Neural progenitor cell (in vitro differentiated cells): ENCODE measurements at regions not wholly inside any gene's neighbourhood (a gene's known extent, or its start where the extent isn't known, plus 50 kb on each side); places are given as distances from the start of the nearest gene placed in this dataset.

Experiments
- DNase-seq: peaks from one replicate; pipeline ENCODE4 v3.0.0-alpha.2; 2016; ENCODE audit warnings: low spot score
- H2AFZ ChIP-seq: fragments of 200-600 bp; sonication (generic); replicated peaks from 2 replicates; pipeline ENCODE4 v1.6.1; 2016; ENCODE audit warnings: antibody characterized with exemption
- H3F3A ChIP-seq: fragments of 200-600 bp; sonication (generic); 2 replicates; pipeline ENCODE4 v1.6.1; 2016; ENCODE audit warnings: antibody characterized with exemption, low read depth
- H3K27ac ChIP-seq: fragments of 200-600 bp; sonication (generic); 2 replicates; pipeline ENCODE4 v1.5.1; 2016; ENCODE audit warnings: mild to moderate bottlenecking
- H3K27me3 ChIP-seq: fragments of 200-600 bp; sonication (generic); 2 replicates; pipeline ENCODE4 v1.6.1; 2016; ENCODE audit warnings: mild to moderate bottlenecking, moderate library complexity
- H3K36me3 ChIP-seq: fragments of 200-600 bp; sonication (generic); 2 replicates; pipeline ENCODE4 v1.5.1; 2016
- H3K4me1 ChIP-seq: fragments of 200-600 bp; sonication (generic); 2 replicates; pipeline ENCODE4 v1.6.1; 2016; ENCODE audit warnings: mixed run types
- H3K4me2 ChIP-seq: fragments of 200-600 bp; sonication (generic); 2 replicates; pipeline ENCODE4 v1.6.1; 2016
- H3K4me3 ChIP-seq: fragments of 200-600 bp; sonication (generic); 2 replicates; pipeline ENCODE4 v1.5.1; 2016
- H3K79me2 ChIP-seq: fragments of 200-600 bp; sonication (generic); 2 replicates; pipeline ENCODE4 v1.6.1; 2016; ENCODE audit warnings: low read depth
- H3K9ac ChIP-seq: fragments of 200-600 bp; sonication (generic); 2 replicates; pipeline ENCODE4 v1.6.1; 2016
- H3K9me3 ChIP-seq: fragments of 200-600 bp; sonication (generic); 2 replicates; pipeline ENCODE4 v1.5.1; 2016; ENCODE audit warnings: low read depth
- H4K20me1 ChIP-seq: fragments of 200-600 bp; sonication (generic); 2 replicates; pipeline ENCODE4 v1.6.1; 2016; ENCODE audit warnings: low read depth
- H3K27ac Mint-ChIP-seq: 3 replicates; pipeline ENCODE4 v1.8.0; 2021; ENCODE audit warnings: mixed read lengths
- H3K27me3 Mint-ChIP-seq: 2 replicates; pipeline ENCODE4 v1.8.0; 2022; ENCODE audit warnings: low read depth, mild to moderate bottlenecking, inconsistent platforms, moderate library complexity, mixed read lengths; ENCODE audit not compliant: insufficient read depth
- H3K36me3 Mint-ChIP-seq: 3 replicates; pipeline ENCODE4 v1.8.0; 2021; ENCODE audit warnings: mixed read lengths
- H3K4me1 Mint-ChIP-seq: 3 replicates; pipeline ENCODE4 v1.8.0; 2021; ENCODE audit warnings: mixed read lengths
- H3K4me3 Mint-ChIP-seq: 3 replicates; pipeline ENCODE4 v1.8.0; 2021; ENCODE audit warnings: mild to moderate bottlenecking, moderate library complexity, mixed read lengths
- H3K9me3 Mint-ChIP-seq: 3 replicates; pipeline ENCODE4 v1.8.0; 2020; ENCODE audit warnings: mixed read lengths
- EZH2 ChIP-seq: fragments of 200-600 bp; sonication (generic); IDR thresholded peaks from 2 replicates; pipeline ENCODE4 v1.6.1; 2017; ENCODE audit warnings: antibody characterized with exemption, mild to moderate bottlenecking, moderate library complexity
- EZH2phosphoT487 ChIP-seq: fragments of 200-600 bp; sonication (generic); IDR thresholded peaks from 2 replicates; pipeline ENCODE4 v1.6.1; 2017; ENCODE audit warnings: antibody characterized with exemption
- TF ChIP-seq, protein P1 (sequence below): fragments of 200-600 bp; sonication (generic); IDR thresholded peaks from 2 replicates; pipeline ENCODE4 v1.5.1; 2017; ENCODE audit warnings: antibody characterized with exemption, mild to moderate bottlenecking

DNA sequence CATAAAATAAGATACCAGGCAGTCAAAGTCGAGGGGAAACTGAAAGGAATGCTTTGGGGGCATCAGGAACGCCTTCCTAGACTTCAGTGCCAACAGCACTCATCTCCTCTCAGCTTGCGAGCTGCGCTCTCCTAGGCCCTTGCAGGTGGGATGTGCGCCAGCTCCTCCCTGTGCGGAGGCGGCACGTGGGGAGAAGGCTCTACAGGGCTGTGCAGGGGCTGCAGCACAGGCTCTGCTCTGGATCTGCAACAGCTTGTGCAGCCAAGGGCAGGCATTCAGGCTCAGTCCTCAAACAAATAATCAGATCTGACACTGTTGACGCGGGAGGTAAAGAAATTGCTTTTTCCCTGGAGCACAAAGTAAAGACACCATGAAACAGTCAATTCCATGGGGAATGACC lies 144.8 kb downstream of the TTLL2 start:
- DNase-seq: no peak
- H3K27me3 ChIP-seq: no peaks in the 10 kb centered on the region
- H3F3A ChIP-seq: no peaks in the 10 kb centered on the region
- H3K27ac ChIP-seq: no peak overlapping the region
- H4K20me1 ChIP-seq: no peaks in the 10 kb centered on the region
- H3K79me2 ChIP-seq: no peaks in the 10 kb centered on the region
- no peaks in the 10 kb centered on the region for H3K36me3 ChIP-seq
- Mint-ChIP-seq H3K4me1 (peaks cover 37% of the 10 kb centered on the region), H3K27me3 (peaks cover 2% of the 10 kb centered on the region), H3K36me3 (peaks cover 3% of the 10 kb centered on the region), H3K9me3 (no peaks in the 10 kb centered on the region), H3K4me3 (no peak overlapping the region), H3K27ac (no peak overlapping the region)
- no peak for TF ChIP-seq EZH2phosphoT487
- TF ChIP-seq, protein P1, sequence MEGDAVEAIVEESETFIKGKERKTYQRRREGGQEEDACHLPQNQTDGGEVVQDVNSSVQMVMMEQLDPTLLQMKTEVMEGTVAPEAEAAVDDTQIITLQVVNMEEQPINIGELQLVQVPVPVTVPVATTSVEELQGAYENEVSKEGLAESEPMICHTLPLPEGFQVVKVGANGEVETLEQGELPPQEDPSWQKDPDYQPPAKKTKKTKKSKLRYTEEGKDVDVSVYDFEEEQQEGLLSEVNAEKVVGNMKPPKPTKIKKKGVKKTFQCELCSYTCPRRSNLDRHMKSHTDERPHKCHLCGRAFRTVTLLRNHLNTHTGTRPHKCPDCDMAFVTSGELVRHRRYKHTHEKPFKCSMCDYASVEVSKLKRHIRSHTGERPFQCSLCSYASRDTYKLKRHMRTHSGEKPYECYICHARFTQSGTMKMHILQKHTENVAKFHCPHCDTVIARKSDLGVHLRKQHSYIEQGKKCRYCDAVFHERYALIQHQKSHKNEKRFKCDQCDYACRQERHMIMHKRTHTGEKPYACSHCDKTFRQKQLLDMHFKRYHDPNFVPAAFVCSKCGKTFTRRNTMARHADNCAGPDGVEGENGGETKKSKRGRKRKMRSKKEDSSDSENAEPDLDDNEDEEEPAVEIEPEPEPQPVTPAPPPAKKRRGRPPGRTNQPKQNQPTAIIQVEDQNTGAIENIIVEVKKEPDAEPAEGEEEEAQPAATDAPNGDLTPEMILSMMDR: no peak
- no peak for TF ChIP-seq EZH2
- no peaks in the 10 kb centered on the region for H3K9me3 ChIP-seq
- H3K4me3 ChIP-seq: no peak overlapping the region
- no peak overlapping the region for H3K9ac ChIP-seq
- no peak overlapping the region for H2AFZ ChIP-seq
- peaks cover 20% of the 10 kb centered on the region for H3K4me1 ChIP-seq
- no peak overlapping the region for H3K4me2 ChIP-seq

DNA sequence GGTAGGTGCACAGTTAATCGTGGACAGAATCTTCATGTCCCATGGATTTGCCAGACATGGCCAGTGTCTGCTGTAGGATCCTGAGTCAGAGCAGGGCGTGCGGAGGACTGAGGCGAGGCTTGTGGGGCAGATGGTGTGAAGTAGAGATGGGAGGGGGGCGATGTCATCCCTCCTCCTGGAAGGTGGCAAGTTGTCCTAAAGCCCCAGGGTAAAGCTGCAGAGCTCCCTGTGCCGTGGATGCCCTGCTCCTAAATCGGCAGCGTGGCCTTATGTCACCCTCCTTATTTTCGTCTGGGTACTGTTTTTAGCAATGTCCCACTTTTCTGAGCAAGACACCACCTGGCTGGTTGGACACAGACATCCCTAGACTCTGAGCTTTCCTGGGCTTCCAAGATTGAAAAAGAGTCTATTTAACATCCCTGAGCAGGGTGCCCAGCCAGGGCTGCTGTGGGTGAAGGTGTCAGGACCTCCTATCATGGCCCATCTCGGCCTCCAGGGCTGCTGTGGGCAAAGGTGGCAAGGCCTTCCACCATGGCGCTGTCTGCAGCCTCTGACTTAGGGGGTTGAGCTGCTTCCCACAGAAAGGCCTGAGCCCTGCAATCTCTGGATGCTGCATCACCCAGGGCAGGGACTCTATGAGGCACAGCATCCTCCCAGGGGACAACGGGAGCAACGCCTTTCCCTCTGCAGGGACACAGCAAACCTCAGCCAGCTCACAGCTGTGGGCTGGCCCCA lies 145.4 kb downstream of the TTLL2 start:
- TF ChIP-seq, protein P1: no peak
- TF ChIP-seq EZH2phosphoT487 (no peak), EZH2 (no peak)
- H3K9ac ChIP-seq: no peak overlapping the region
- no peaks in the 10 kb centered on the region for H3K27me3 ChIP-seq
- H3K9me3 ChIP-seq: no peaks in the 10 kb centered on the region
- no peak overlapping the region for H3K27ac ChIP-seq
- H3K4me2 ChIP-seq: no peak overlapping the region
- no peaks in the 10 kb centered on the region for H3K36me3 ChIP-seq
- no peaks in the 10 kb centered on the region for H3K9me3 Mint-ChIP-seq
- peaks cover 37% of the 10 kb centered on the region for H3K4me1 Mint-ChIP-seq
- peaks cover 2% of the 10 kb centered on the region for H3K27me3 Mint-ChIP-seq
- no peaks in the 10 kb centered on the region for H3K79me2 ChIP-seq
- H3K4me1 ChIP-seq: peaks cover 19% of the 10 kb centered on the region
- H3F3A ChIP-seq: no peaks in the 10 kb centered on the region
- no peak overlapping the region for H3K27ac Mint-ChIP-seq
- no peak overlapping the region for H3K4me3 ChIP-seq
- H2AFZ ChIP-seq: no peak overlapping the region
- no peak for DNase-seq
- no peaks in the 10 kb centered on the region for H4K20me1 ChIP-seq
- H3K4me3 Mint-ChIP-seq: no peak overlapping the region
- H3K36me3 Mint-ChIP-seq: peaks cover 3% of the 10 kb centered on the region

DNA sequence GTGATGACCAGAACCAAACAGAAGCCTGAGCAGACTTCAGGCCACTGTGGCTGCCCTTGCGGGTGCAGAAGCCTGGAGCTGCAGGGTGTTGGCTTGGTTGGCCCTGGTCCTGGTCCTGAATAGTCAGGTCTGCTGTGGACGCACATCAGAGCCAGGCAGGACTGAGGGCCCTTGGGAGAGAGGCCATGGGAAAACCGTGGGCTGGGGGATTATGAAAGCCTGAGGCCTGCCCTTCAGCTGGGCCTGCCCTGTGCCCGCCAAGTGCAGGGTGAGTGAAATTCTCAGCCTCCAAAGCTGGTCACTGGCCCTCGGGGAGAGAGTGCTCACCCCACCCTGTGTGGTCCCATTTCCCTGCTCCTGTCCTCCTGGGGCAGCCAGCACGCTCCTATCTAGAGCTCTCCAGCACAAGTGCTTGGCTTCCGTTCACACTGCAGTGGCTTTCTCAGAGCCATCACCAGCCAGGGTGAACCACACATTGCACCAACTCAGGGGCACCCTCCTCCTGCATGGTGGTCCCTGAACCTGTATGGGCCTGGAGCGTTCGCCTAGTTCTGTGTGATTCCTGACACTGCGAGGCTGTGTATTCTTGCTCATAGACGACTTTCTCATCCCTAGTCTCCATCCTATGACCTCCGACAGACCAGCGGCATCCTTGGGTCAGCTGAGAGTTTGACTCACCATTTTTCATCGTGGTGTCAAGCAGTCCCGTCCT lies 146.1 kb downstream of the TTLL2 start:
- TF ChIP-seq, protein P1: no peak
- TF ChIP-seq EZH2 (no peak), EZH2phosphoT487 (no peak)
- peak overlapping the region; percentile 42 for H3K27ac Mint-ChIP-seq

More for the DNA sequence above, 146.1 kb downstream of the TTLL2 start:
- no peak for DNase-seq
- Mint-ChIP-seq H3K36me3 (peaks cover 3% of the 10 kb centered on the region), H3K4me1 (peaks cover 35% of the 10 kb centered on the region), H3K9me3 (no peaks in the 10 kb centered on the region), H3K4me3 (no peak overlapping the region), H3K27me3 (peaks cover 2% of the 10 kb centered on the region)
- no peak overlapping the region for H2AFZ ChIP-seq
- peaks cover 18% of the 10 kb centered on the region for H3K4me1 ChIP-seq
- H3F3A ChIP-seq: no peaks in the 10 kb centered on the region
- no peak overlapping the region for H3K27ac ChIP-seq
- H3K9ac ChIP-seq: no peak overlapping the region
- no peaks in the 10 kb centered on the region for H3K79me2 ChIP-seq
- no peaks in the 10 kb centered on the region for H3K9me3 ChIP-seq
- no peak overlapping the region for H3K4me3 ChIP-seq
- no peaks in the 10 kb centered on the region for H4K20me1 ChIP-seq
- no peak overlapping the region for H3K4me2 ChIP-seq
- no peaks in the 10 kb centered on the region for H3K36me3 ChIP-seq
- H3K27me3 ChIP-seq: no peaks in the 10 kb centered on the region
